NT2/D1 (cell line): ENCODE measurements at regions not wholly inside any gene's neighbourhood (a gene's known extent, or its start where the extent isn't known, plus 50 kb on each side); places are given as distances from the start of the nearest gene placed in this dataset.

Source experiments
- SUZ12 ChIP-seq: IDR thresholded peaks from 2 replicates; pipeline ENCODE4 v1.6.1; 2011; ENCODE audit not compliant: insufficient read length, insufficient read depth; ENCODE audit errors: extremely low read depth
- YY1 ChIP-seq: IDR thresholded peaks from 2 replicates; pipeline ENCODE4 v1.6.1; 2011; ENCODE audit not compliant: insufficient read length, insufficient read depth
- ZNF274 ChIP-seq: IDR thresholded peaks from 2 replicates; pipeline ENCODE4 v1.6.1; 2011; ENCODE audit warnings: mild to moderate bottlenecking, low read depth, low read length

DNA sequence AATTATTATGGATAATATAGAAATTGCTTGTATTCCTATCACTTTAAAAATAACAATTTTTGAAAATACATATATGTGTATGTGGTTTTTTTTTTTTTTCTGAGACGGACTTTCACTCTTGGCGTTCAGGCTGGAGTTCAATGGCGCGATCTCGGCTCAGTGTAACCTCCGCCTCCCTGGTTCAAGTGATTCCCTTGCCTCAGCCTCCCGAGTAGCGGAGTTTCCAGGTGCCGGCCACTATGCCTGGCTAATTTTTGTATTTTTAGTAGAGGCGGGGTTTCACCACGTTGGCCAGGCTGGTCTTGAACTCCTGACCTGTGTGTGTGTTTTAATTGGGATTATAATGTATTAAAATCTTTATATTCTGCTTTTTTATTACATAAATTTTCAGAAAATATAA, 97.9 kb upstream of the NUDT6 start:
- TF ChIP-seq SUZ12, result no peak
- no peak for TF ChIP-seq YY1
- no peak for TF ChIP-seq ZNF274
